Brain microvascular endothelial cell (primary cell): ENCODE measurements at regions not wholly inside any gene's neighbourhood (a gene's known extent, or its start where the extent isn't known, plus 50 kb on each side); places are given as distances from the start of the nearest gene placed in this dataset.

Experiments used
- DNase-seq: peaks from one replicate; pipeline ENCODE4 v3.0.0-alpha.2; 2020
- H3K27ac ChIP-seq: fragments of 250-450 bp; sonication (Bioruptor Pico); 2 replicates; pipeline ENCODE4 v1.5.1; 2020; ENCODE audit warnings: mild to moderate bottlenecking, moderate library complexity
- H3K27me3 ChIP-seq: fragments of 250-450 bp; sonication (Bioruptor Pico); replicated peaks from 2 replicates; pipeline ENCODE4 v1.5.1; 2020; ENCODE audit warnings: mild to moderate bottlenecking
- H3K36me3 ChIP-seq: fragments of 250-450 bp; sonication (Bioruptor Pico); replicated peaks from 2 replicates; pipeline ENCODE4 v1.5.1; 2020; ENCODE audit warnings: mild to moderate bottlenecking
- H3K4me3 ChIP-seq: 2 replicates; pipeline ENCODE4 v1.5.1; 2011; ENCODE audit warnings: low read depth, mild to moderate bottlenecking, control low read depth, low read length, moderate library complexity
- CTCF ChIP-seq: IDR thresholded peaks from 2 replicates; pipeline ENCODE4 v1.5.1; 2011; ENCODE audit warnings: low read depth, mild to moderate bottlenecking, moderate library complexity, low read length, control low read depth, inconsistent platforms; ENCODE audit errors: missing control alignments
- in situ Hi-C: cut with HindIII; loops from 2 replicates; pipeline ENCODE4 v1.10.0; 2017; ENCODE audit warnings: low sequenced_read_pairs, low pct_ligation_motif_present

DNA sequence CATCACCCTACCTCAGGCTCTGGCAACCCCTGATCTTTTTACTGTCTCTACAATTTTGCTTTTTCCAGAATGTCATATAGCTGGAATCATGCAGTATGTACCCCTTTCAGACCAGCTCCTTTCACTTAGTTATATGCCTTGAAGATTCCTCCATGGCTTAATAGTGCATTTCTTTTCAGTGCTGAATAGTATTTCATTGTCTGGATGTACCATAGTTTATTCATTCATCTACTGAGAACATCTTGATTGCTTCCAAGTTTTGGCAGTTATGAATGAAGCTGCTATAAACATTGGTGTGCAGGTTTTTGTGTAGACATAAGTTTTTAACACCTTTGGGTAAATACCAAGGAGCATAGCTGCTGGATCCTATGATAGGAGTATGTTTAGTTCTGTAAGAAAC, 50.8 kb upstream of the ANP32A start:
- Histone ChIP-seq H3K36me3 (no peaks in the 10 kb centered on the region), H3K27me3 (peaks cover 12% of the 10 kb centered on the region), H3K4me3 (no peak overlapping the region), H3K27ac (no peak overlapping the region)
- no peak for TF ChIP-seq CTCF
- in situ Hi-C loops, result no loop called here
- DNase-seq, result no peak

DNA sequence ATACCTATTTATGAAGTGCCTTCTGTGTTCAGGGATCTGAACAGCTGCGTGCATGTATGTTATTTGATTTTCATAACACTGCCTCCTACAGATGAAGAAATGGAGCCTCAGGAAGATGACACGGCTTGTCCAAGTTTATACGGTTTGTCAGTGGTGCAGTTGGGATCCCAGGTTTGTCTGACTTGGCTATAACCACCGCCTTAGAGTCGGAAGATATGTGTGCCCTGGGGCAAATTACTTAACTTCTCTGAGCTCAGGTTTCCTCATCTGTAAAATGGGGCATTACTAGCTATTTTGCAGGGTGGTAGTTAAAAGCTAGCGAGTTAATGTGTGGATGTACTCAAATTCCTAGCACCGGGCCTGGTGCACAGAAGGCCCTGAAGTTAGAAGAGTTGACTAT, 54.1 kb upstream of the ANP32A start:
- no peak overlapping the region for H3K27ac ChIP-seq
- no peaks in the 10 kb centered on the region for H3K27me3 ChIP-seq
- in situ Hi-C loops, result no loop called here
- no peak overlapping the region for H3K4me3 ChIP-seq
- no peak for DNase-seq
- TF ChIP-seq CTCF, result no peak
- H3K36me3 ChIP-seq, result no peaks in the 10 kb centered on the region

- in situ Hi-C loops, result no loop called here
- peak overlapping the region; percentile 57 for H3K4me3 ChIP-seq
- peak; percentile 91 for TF ChIP-seq CTCF
- H3K27ac ChIP-seq, result no peak overlapping the region
- no peaks in the 10 kb centered on the region for H3K27me3 ChIP-seq
- no peaks in the 10 kb centered on the region for H3K36me3 ChIP-seq
- DNase-seq, result peak; percentile 82
Observed at GRCh38 chr15:68875377-68876116, 54.8 kb upstream of the SPESP1 start.

DNA sequence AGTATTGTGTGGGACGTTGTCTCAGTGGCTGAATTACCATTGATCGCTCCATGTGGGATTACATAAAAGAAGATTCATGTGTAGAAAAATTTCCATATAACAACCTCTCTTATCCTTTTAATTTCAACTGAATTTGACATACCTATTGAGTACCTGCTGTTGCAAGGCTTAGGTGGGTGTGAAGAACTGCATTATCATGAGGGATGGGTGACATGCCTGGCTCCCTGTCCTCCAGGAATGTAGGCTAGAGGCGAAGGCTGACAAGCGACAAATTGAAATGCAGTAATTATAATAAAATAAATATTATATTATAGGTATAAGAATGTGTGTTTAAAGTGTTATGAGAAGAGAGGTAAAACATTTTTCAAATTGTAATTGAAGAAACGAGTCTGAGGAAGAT, 52.7 kb upstream of the SPESP1 start:
- Histone ChIP-seq H3K27ac (no peak overlapping the region), H3K4me3 (no peak overlapping the region), H3K36me3 (no peaks in the 10 kb centered on the region), H3K27me3 (no peaks in the 10 kb centered on the region)
- no peak for TF ChIP-seq CTCF
- no peak for DNase-seq
- in situ Hi-C loops, result no loop called here

DNA sequence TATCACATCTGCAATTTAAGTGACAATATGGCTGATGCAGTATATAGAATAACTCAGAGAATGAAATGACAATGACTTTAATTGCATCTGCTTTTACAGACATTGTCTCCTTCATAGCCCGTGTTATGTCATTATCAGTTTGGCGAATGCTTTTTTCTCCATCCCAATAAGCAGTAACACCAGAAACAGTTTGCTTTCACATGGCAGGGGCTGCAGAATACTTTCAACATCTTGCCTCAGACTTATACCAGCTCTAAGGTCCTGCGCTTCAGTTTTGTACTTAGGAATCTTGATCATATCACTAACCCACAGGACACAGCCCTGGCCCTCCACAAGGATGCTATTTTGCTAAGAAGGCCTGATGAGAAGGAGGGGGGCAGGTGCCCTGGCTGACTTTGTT, 49.9 kb upstream of the SPESP1 start:
- no peak overlapping the region for H3K4me3 ChIP-seq
- no peak overlapping the region for H3K27ac ChIP-seq
- DNase-seq, result no peak
- in situ Hi-C loops, result no loop called here
- no peaks in the 10 kb centered on the region for H3K36me3 ChIP-seq
- TF ChIP-seq CTCF, result no peak
- no peaks in the 10 kb centered on the region for H3K27me3 ChIP-seq
